ENCODE measurements at regions not wholly inside any gene's neighbourhood (a gene's known extent, or its start where the extent isn't known, plus 50 kb on each side); places are given as distances from the start of the nearest gene placed in this dataset.
A peak's percentile ranks its signal among the peaks of the same experiment; 100 is the strongest.

GRCh38 chr13:78193846-78194245, 275.2 kb upstream of the EDNRB start:
- H3K4me3 ChIP-seq (ENCODE audit: low read depth, low read length): no peak overlapping the region
- no peak for TF ChIP-seq CTCF (IDR thresholded peaks at IDR 0.05; ENCODE audit: insufficient read depth, low read depth, low read length, missing control alignments)
- peak; percentile 39 for DNase-seq (ENCODE audit: low read depth)

GRCh38 chr13:78192716-78193115, 274.1 kb upstream of the EDNRB start:
- no peak for TF ChIP-seq CTCF (IDR thresholded peaks at IDR 0.05; ENCODE audit: insufficient read depth, low read depth, low read length, missing control alignments)
- no peak overlapping the region for H3K4me3 ChIP-seq (ENCODE audit: low read depth, low read length)
- DNase-seq (ENCODE audit: low read depth): no peak

GRCh38 chr13:78190296-78190695, 271.7 kb upstream of the EDNRB start:
- no peak overlapping the region for H3K4me3 ChIP-seq (ENCODE audit: low read depth, low read length)
- DNase-seq (ENCODE audit: low read depth): no peak
- TF ChIP-seq CTCF (IDR thresholded peaks at IDR 0.05; ENCODE audit: insufficient read depth, low read depth, low read length, missing control alignments): no peak

GRCh38 chr13:78187781-78188180, 269.1 kb upstream of the EDNRB start:
- no peak overlapping the region for H3K4me3 ChIP-seq (ENCODE audit: low read depth, low read length)
- TF ChIP-seq CTCF (IDR thresholded peaks at IDR 0.05; ENCODE audit: insufficient read depth, low read depth, low read length, missing control alignments): no peak
- no peak for DNase-seq (ENCODE audit: low read depth)

- no peak for TF ChIP-seq CTCF (IDR thresholded peaks at IDR 0.05; ENCODE audit: insufficient read depth, low read depth, low read length, missing control alignments)
- DNase-seq (ENCODE audit: low read depth): no peak
- H3K4me3 ChIP-seq (ENCODE audit: low read depth, low read length): peak overlapping the region; percentile 16; the same call in 1 of the 2 replicates
Measured at GRCh38 chr13:78185700-78186099, 267.1 kb upstream of the EDNRB start.

- TF ChIP-seq CTCF (IDR thresholded peaks at IDR 0.05; ENCODE audit: insufficient read depth, low read depth, low read length, missing control alignments): no peak
- no peak for DNase-seq (ENCODE audit: low read depth)
- H3K4me3 ChIP-seq (ENCODE audit: low read depth, low read length): no peak overlapping the region
Measured at GRCh38 chr13:78183732-78184131, 265.1 kb upstream of the EDNRB start.

GRCh38 chr13:78182813-78183212, 264.2 kb upstream of the EDNRB start:
- DNase-seq (ENCODE audit: low read depth): no peak
- TF ChIP-seq CTCF (IDR thresholded peaks at IDR 0.05; ENCODE audit: insufficient read depth, low read depth, low read length, missing control alignments): no peak
- no peak overlapping the region for H3K4me3 ChIP-seq (ENCODE audit: low read depth, low read length)
